HTR-8/SVneo (cell line): ENCODE measurements at regions not wholly inside any gene's neighbourhood (a gene's known extent, or its start where the extent isn't known, plus 50 kb on each side); places are given as distances from the start of the nearest gene placed in this dataset.
"Not testable (repeated sequence)": the region's sequence is repeated elsewhere in the genome, so short reads cannot be mapped to it uniquely, and the experiment has no call there.

Experiments
- DNase-seq: peaks from one replicate; pipeline ENCODE4 v3.0.0; 2011; ENCODE audit warnings: low spot score, mixed read lengths; ENCODE audit not compliant: insufficient read length
- FAIRE-seq: peaks from 2 replicates; lab custom pipeline; 2011; peaks lifted over from hg19 to GRCh38; lab: Jason Lieb, UNC

GRCh38 chr9:39554352-39554751 lies 198.9 kb downstream of the SPATA31A1 start:
- DNase-seq, FAIRE-seq: not testable (repeated sequence)

GRCh38 chr9:39559384-39559783 lies 203.9 kb downstream of the SPATA31A1 start:
- not testable (repeated sequence) for FAIRE-seq

DNA sequence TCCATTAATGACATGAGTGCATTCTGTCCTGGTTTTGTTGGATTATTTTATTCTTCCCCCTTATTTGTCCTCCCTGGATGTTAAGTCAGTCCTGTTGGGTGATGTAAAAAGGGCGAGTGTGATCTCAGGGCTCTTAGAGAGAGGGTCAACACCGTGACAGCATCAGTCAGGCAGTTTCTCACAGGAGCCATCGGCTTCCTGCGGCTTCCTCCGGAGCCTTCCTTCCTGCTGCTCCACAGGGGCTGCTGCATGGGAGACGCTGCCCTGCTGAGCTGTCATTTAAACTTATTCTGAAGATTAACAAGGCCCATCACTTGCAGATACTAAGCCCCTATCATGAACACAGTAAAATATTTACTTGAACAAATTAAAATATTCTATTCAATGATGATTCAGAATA lies 211.3 kb downstream of the SPATA31A1 start:
- not testable (repeated sequence) for DNase-seq, FAIRE-seq

More at GRCh38 chr9:39559384-39559783, 203.9 kb downstream of the SPATA31A1 start:
- DNase-seq: not testable (repeated sequence)

GRCh38 chr9:39567396-39567795 lies 211.9 kb downstream of the SPATA31A1 start:
- DNase-seq, FAIRE-seq: not testable (repeated sequence)

DNA sequence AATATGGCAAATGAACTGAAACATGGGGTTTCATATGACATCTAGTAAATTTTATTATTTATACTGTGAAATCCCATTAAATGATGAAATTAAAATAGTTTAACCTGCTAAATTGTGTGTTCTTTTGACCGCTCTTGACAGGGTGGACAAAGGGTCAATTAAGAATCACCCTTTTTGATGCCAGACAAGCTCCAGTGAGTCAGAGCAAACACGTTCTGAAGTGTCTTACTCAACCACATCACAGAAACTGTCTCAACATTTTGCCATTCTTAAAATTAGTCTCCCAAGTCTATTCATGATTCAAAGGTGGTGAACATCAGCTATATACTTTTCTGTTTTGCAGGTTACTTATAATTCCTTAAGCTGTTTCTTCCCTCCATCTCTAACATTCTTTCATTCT lies 213.4 kb downstream of the SPATA31A1 start:
- not testable (repeated sequence) for FAIRE-seq, DNase-seq

DNA sequence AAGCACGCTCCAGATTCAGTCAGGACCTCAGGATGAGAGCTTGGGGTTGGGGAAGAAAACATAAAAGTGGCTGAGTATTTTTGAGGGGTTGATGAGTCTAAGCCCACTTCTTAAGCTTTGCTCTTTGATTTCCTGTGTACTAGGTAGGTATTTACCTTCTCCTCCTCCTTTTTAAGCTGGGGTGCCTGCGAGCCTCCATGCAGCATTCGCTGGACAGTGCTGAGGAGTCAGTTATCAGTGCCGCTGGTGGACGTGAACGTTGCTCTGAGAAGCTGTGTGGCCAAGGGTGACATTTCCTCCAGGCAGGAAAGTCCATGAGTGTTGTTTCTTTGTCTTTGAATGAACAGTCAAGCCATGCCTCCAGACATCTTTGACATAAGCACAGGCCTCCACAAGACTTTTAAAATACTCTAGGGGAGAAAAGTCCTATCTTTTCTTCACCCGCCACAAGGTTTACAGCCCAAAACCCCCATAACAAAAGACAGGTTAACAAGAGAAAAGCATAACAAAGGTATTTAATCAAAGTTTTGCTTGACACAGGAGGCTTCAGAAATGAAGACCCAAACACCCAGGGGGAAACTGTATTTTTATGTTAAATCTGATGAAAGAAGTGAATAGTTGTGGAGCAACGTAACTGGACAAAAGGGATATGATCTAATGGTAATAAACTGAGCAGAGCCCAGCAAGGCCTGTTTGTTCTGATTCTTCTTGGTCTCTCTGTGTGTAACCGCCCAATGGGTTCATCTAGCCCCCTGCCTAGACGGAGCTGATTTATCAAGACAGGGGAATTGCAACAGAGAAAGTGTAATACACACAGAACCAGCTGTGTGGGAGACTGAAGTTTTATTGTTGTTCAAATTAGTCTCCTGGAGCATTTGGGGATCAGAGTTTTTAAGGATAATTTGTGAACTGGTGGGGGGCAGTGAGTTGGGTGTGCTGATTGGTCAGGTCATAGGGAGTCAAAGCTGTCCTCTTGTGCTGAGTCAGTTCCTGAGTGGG lies 217.9 kb downstream of the SPATA31A1 start:
- FAIRE-seq, DNase-seq: not testable (repeated sequence)

DNA sequence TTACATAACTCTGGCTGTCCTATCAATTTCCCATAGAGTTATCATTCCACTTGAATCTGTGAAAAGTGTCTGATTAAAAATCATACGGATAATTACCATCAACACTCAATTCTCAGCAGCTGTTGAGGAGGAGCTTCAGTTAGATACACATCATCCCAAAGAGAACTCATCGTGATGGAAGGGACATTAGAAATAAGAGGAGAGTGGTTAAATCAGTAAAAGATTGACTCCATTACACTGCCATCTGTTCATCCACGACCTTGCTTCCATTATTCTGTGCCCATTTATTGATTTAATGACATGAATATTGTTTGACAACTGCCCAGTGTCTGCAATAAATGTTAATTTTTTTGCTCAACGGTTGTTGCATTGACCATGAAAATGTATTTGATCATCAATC lies 223.5 kb downstream of the SPATA31A1 start:
- not testable (repeated sequence) for DNase-seq, FAIRE-seq

GRCh38 chr9:39581296-39581695 lies 225.8 kb downstream of the SPATA31A1 start:
- not testable (repeated sequence) for DNase-seq, FAIRE-seq

- DNase-seq, FAIRE-seq: not testable (repeated sequence)
These were observed 227.4 kb downstream of the SPATA31A1 start for GRCh38 chr9:39582677-39583412.

- DNase-seq: not testable (repeated sequence)
These were observed 227.9 kb downstream of the SPATA31A1 start for GRCh38 chr9:39583413-39583747.

DNA sequence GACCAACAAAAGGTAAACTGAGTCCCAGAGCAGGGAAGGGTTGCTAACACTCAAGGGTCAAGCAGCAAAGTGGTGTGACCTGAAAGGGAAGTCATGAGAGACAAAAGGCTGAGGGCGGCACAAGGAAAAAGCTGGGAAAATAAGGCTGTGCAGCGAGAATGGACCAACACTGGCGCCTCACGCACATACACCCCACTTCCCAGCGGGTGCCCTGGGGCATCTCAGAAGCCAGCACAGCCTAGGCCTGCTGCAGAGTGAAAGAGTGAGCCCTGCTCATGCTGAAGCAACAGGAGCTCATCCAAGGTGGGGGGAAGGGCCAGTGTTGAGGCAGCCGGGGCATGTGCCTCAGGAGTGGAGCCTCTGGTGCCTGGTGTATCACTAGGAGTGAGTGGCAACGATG lies 229.8 kb downstream of the SPATA31A1 start:
- not testable (repeated sequence) for DNase-seq, FAIRE-seq

More at GRCh38 chr9:39583413-39583747, 227.9 kb downstream of the SPATA31A1 start:
- not testable (repeated sequence) for FAIRE-seq

DNA sequence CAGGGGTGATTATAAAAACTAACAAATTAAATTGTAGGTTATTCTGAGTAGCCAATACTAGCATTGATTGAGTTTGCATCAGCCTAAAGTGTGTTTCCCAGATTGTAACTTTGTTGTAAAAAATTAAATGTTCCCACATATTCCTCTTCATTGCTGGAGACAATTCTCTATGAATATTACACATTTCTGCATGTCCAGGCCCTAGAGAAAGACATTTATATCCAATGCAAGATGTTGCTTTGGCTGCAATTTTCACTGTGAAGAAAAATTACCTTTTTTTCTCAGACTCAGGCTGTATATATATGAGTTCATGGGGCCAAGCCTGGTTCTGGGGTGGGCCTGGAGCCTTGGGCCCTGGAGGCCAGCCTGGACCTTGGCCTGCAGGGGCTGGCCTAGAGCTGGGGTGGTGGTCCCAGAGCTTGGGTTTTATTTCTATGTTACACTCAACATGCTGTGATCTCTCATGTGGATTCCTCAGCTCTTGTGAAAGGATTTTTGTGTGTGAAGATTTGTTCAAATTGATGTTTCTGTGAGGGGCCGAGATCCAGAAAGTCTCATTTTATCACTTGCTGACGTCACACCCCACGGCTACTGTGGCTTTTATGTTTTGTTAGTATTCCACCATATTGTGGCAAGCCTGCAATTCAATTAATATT lies 232.5 kb downstream of the SPATA31A1 start:
- FAIRE-seq: no peak
- no peak for DNase-seq

GRCh38 chr9:39588500-39589137 lies 233.2 kb downstream of the SPATA31A1 start:
- FAIRE-seq (no peak), DNase-seq (no peak)

- FAIRE-seq, DNase-seq: not testable (repeated sequence)
These were observed 248.6 kb downstream of the SPATA31A1 start for GRCh38 chr9:39604089-39604488.

DNA sequence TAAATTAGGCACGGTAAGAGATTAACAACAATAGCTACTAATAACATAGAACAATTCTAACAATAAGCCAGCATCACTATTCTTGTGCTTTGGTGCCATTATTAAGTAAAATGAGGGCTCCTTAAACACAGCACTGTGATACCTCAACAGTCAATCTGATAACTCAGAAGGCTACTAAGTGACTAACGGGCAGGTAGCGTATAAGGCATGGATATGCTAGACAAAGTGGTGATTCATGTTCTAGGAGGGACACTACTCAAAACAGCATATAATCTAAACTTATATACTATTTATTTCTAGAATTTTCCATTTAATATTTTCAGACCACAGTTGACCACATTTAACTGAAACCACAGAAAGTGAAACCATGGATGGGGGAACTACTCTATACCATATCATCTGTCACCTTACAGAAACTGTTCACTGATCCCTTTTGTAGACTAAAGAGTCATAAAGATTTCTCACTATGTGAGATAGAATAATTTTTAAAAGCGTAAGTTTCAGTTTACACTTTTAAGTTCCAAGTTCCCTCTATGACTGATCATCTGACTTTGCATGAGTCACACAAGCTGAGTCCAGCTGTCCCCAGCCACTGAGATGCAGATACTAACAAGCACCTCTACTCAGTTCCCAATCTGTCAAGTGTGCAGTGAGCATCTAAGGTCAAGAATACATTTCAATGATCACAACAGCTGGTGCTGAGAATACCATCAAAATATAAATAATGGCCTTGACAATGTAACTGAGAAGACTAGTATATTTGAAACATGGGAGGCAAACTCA lies 256.2 kb downstream of the SPATA31A1 start:
- DNase-seq, FAIRE-seq: not testable (repeated sequence)

- not testable (repeated sequence) for FAIRE-seq
These were observed 261.0 kb downstream of the SPATA31A1 start for GRCh38 chr9:39616480-39616879.

DNA sequence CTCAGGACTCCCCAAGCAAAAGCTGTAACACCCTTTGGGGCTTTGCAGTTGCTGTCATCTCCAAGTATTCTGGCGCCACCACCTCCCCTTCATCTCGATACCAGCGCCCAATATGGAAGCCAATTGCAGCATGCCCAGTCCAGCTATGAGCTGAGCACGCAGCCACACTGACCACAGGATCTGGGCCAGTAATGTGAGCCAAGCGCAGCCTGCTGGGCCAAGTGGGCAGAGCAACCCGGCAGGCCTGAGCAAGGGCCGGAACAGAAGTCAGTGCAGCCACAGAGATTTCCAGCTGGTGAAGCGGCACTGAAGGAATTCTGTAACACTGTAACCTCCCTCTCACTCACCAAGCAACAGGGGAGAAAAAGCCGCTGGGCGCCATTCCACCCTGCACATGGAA lies 268.6 kb downstream of the SPATA31A1 start:
- not testable (repeated sequence) for DNase-seq, FAIRE-seq

More at GRCh38 chr9:39616480-39616879, 261.0 kb downstream of the SPATA31A1 start:
- not testable (repeated sequence) for DNase-seq

DNA sequence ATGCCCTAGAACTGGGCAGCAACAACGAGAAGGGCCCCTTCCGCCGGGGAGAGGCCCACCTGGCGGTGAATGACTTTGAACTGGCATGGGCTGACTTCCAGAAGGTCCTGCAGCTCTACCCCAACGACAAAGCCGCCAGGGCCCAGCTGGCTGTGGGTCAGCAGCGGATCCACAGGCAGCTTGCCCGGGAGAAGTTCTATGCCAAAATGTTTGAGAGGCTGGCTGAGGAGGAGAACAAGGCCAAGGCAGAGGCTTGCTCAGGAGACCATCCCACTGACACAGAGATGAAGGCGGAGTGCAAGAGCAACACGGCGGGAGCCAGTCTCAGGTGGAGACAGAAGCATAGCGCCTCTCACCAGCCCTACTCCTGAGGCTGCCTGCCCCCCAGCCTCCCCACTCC lies 276.6 kb downstream of the SPATA31A1 start:
- not testable (repeated sequence) for DNase-seq, FAIRE-seq

- FAIRE-seq: not testable (repeated sequence)
These were observed 293.6 kb downstream of the SPATA31A1 start for GRCh38 chr9:39649029-39649428.

More at GRCh38 chr9:39649029-39649428, 293.6 kb downstream of the SPATA31A1 start:
- not testable (repeated sequence) for DNase-seq
